ENCODE measurements at regions not wholly inside any gene's neighbourhood (a gene's known extent, or its start where the extent isn't known, plus 50 kb on each side); places are given as distances from the start of the nearest gene placed in this dataset.
A peak's percentile ranks its signal among the peaks of the same experiment; 100 is the strongest.

- DNase-seq (ENCODE audit: low spot score), result no peak
- Histone ChIP-seq H3K4me1 (no peaks in the 10 kb centered on the region), H3K4me3 (no peak overlapping the region), H3K36me3 (no peaks in the 10 kb centered on the region), H3K9me3 (no peaks in the 10 kb centered on the region), H3K27me3 (no peaks in the 10 kb centered on the region), H3K27ac (no peak overlapping the region)
- TF ChIP-seq CTCF (IDR thresholded peaks at IDR 0.05), result no peak
These were observed 792.5 kb upstream of the CELF2 start for GRCh38 chr10:10225136-10225676.

GRCh38 chr10:10233229-10233628 lies 784.4 kb upstream of the CELF2 start:
- H3K4me3 ChIP-seq, result no peak overlapping the region
- no peak for DNase-seq (ENCODE audit: low spot score)
- no peak overlapping the region for H3K27ac ChIP-seq
- H3K27me3 ChIP-seq, result no peaks in the 10 kb centered on the region
- no peaks in the 10 kb centered on the region for H3K4me1 ChIP-seq
- no peaks in the 10 kb centered on the region for H3K9me3 ChIP-seq
- peak in 1 of 2 donors; percentile 51 for TF ChIP-seq CTCF (IDR thresholded peaks at IDR 0.05)
- H3K36me3 ChIP-seq, result no peaks in the 10 kb centered on the region

GRCh38 chr10:10235003-10235402 lies 782.7 kb upstream of the CELF2 start:
- H3K27me3 ChIP-seq, result no peaks in the 10 kb centered on the region
- no peak overlapping the region for H3K27ac ChIP-seq
- no peaks in the 10 kb centered on the region for H3K4me1 ChIP-seq
- H3K36me3 ChIP-seq, result no peaks in the 10 kb centered on the region
- H3K9me3 ChIP-seq, result peaks cover 0 to under 1% of the 10 kb centered on the region in 2 donors
- TF ChIP-seq CTCF (IDR thresholded peaks at IDR 0.05), result no peak
- H3K4me3 ChIP-seq, result no peak overlapping the region
- no peak for DNase-seq (ENCODE audit: low spot score)

DNA sequence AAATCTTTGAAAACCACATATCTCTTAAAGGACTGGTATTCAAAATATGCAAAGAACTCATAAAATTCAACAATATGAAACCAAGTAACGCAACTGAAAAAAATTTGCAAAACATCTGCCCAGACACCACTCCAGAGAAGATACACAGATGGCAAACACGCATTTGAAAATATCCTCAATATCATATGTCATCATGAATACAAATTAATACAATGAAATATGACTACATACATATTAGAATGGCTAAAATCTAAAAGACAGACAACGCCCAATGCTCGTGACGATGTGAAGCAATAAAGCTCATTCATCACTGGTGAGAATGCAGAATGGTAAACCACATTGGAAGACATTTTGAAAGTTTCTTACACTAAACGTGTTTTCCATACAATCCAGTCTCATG lies 770.1 kb upstream of the CELF2 start:
- Histone ChIP-seq H3K9me3 (peaks cover 0 to 14% of the 10 kb centered on the region in 2 donors), H3K27me3 (no peaks in the 10 kb centered on the region), H3K27ac (no peak overlapping the region), H3K4me3 (no peak overlapping the region), H3K36me3 (no peaks in the 10 kb centered on the region), H3K4me1 (no peaks in the 10 kb centered on the region)
- no peak for TF ChIP-seq CTCF (IDR thresholded peaks at IDR 0.05)
- DNase-seq (ENCODE audit: low spot score), result no peak

DNA sequence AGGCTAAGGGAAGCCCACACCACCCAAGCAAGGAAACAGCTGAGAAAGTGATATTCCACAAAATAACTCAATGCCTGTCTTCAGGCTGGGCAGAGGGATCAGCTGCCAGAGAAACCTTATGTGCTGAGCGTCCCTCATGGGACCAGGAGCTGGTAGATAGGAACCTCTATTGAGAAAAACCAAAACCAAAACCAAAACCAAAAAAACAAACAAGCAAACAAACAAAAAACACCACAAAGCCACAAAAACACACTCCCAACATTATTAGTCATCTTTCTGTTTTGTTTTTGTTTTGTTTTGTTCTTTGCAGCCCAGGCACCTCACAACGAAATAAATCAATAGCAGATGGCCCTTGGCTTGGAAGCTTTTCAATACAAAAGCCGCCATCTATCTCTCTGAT lies 760.8 kb upstream of the CELF2 start:
- no peak for DNase-seq (ENCODE audit: low spot score)
- Histone ChIP-seq H3K4me3 (no peak overlapping the region), H3K36me3 (no peaks in the 10 kb centered on the region), H3K9me3 (peaks cover 0 to 12% of the 10 kb centered on the region in 2 donors), H3K4me1 (no peaks in the 10 kb centered on the region), H3K27ac (no peak overlapping the region), H3K27me3 (no peaks in the 10 kb centered on the region)
- no peak for TF ChIP-seq CTCF (IDR thresholded peaks at IDR 0.05)

GRCh38 chr10:10259013-10259412 lies 758.7 kb upstream of the CELF2 start:
- H3K9me3 ChIP-seq, result peaks cover 0 to 12% of the 10 kb centered on the region in 2 donors
- no peak for TF ChIP-seq CTCF (IDR thresholded peaks at IDR 0.05)

More at GRCh38 chr10:10259013-10259412, 758.7 kb upstream of the CELF2 start:
- H3K27me3 ChIP-seq, result no peaks in the 10 kb centered on the region
- H3K4me1 ChIP-seq, result no peaks in the 10 kb centered on the region
- no peak for DNase-seq (ENCODE audit: low spot score)
- no peak overlapping the region for H3K27ac ChIP-seq
- H3K36me3 ChIP-seq, result no peaks in the 10 kb centered on the region
- H3K4me3 ChIP-seq, result no peak overlapping the region

All from right atrium auricular region (tissue), 2 donors.